ENCODE measurements at regions not wholly inside any gene's neighbourhood (a gene's known extent, or its start where the extent isn't known, plus 50 kb on each side); places are given as distances from the start of the nearest gene placed in this dataset.

DNA sequence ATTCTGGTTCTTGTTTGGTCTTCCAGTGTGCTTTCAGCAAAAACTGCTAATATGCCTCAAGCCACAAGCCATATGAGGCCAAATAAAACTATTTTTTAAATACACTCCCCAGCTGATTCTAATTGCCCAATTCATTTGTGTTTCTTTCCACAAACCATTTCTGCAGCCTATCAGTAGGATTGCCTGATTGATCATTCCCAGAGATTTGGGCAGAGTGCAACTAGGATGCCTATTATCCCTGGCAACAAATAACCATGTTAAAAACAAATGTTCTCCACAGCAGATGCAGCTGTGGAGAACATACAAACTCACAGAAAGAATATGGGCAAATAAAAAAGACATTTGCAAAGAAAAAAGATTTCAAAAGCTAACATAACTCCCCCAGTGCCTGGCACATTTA, 76.9 kb upstream of the CAV2 start:
- Histone ChIP-seq H3K56ac (ENCODE audit: insufficient read length, low read depth, low read length) (no peak overlapping the region), H3K9me3 (ENCODE audit: control insufficient read depth, low read depth, low read length) (no peaks in the 10 kb centered on the region), H3K79me2 (ENCODE audit: insufficient read depth, low read length) (no peaks in the 10 kb centered on the region), H2BK120ac (ENCODE audit: low read depth, low read length, poor library complexity, severe bottlenecking) (no peak overlapping the region), H3K18ac (ENCODE audit: insufficient read length, low read depth, low read length) (no peak overlapping the region), H2BK20ac (ENCODE audit: low read depth, low read length, poor library complexity, severe bottlenecking) (no peak overlapping the region), H3K9ac (ENCODE audit: extremely low read depth, insufficient read length, low read length) (no peak overlapping the region), H3K14ac (ENCODE audit: insufficient read depth, low read length) (no peak overlapping the region), H3K27me3 (ENCODE audit: insufficient read depth, low read length) (no peaks in the 10 kb centered on the region), H3K23me2 (ENCODE audit: insufficient read length, low read depth, low read length, poor library complexity, severe bottlenecking) (no peaks in the 10 kb centered on the region), H2AK5ac (ENCODE audit: insufficient read length, low read length) (no peak overlapping the region), H3T11ph (ENCODE audit: low read length) (no peak overlapping the region), H4K20me1 (ENCODE audit: control insufficient read depth, insufficient read depth, insufficient read length) (no peaks in the 10 kb centered on the region), H4K5ac (ENCODE audit: insufficient read length, low read depth, low read length) (no peak overlapping the region), H2BK5ac (ENCODE audit: insufficient read length, low read length) (no peak overlapping the region), H3K23ac (ENCODE audit: insufficient read length, low read depth, low read length) (no peak overlapping the region), H4K91ac (ENCODE audit: insufficient read length, low read depth, low read length) (no peak overlapping the region), H3K4me1 (ENCODE audit: insufficient read depth, low read length) (no peaks in the 10 kb centered on the region; the same call in 1 of the 2 replicates), H4K8ac (replicated peaks; ENCODE audit: insufficient read length, low read depth, low read length) (no peak overlapping the region), H3K4ac (ENCODE audit: low read depth, low read length) (no peak overlapping the region), H3K79me1 (ENCODE audit: insufficient read depth, low read depth, low read length, poor library complexity, severe bottlenecking) (no peaks in the 10 kb centered on the region), H2BK15ac (ENCODE audit: low read depth, low read length) (no peak overlapping the region), H2BK12ac (ENCODE audit: insufficient read length, low read depth, low read length) (no peak overlapping the region), H3K27ac (ENCODE audit: insufficient read length, low read depth, low read length) (no peak overlapping the region), H3K4me2 (ENCODE audit: insufficient read depth, insufficient read length, low read length) (no peak overlapping the region), H2AFZ (ENCODE audit: low read length) (no peak overlapping the region)
- DNase-seq: no peak
- Mint-ChIP-seq H3K4me1 (peaks cover 11 to 20% of the 10 kb centered on the region in 2 experiments), H3K27ac (no peak overlapping the region), H3K27me3 (ENCODE audit: low read depth) (no peaks in the 10 kb centered on the region), H3K4me3 (no peak overlapping the region), H3K36me3 (ENCODE audit: insufficient read depth in 1 of 3, low read depth in 3 of 3) (no peaks in the 10 kb centered on the region), H3K9me3 (no peaks in the 10 kb centered on the region)
- TF ChIP-seq, protein P1, sequence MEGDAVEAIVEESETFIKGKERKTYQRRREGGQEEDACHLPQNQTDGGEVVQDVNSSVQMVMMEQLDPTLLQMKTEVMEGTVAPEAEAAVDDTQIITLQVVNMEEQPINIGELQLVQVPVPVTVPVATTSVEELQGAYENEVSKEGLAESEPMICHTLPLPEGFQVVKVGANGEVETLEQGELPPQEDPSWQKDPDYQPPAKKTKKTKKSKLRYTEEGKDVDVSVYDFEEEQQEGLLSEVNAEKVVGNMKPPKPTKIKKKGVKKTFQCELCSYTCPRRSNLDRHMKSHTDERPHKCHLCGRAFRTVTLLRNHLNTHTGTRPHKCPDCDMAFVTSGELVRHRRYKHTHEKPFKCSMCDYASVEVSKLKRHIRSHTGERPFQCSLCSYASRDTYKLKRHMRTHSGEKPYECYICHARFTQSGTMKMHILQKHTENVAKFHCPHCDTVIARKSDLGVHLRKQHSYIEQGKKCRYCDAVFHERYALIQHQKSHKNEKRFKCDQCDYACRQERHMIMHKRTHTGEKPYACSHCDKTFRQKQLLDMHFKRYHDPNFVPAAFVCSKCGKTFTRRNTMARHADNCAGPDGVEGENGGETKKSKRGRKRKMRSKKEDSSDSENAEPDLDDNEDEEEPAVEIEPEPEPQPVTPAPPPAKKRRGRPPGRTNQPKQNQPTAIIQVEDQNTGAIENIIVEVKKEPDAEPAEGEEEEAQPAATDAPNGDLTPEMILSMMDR (conservative IDR thresholded peaks at IDR 0.05): no peak

Measured in H9 (cell line).